GM12878 (cell line): ENCODE measurements at regions not wholly inside any gene's neighbourhood (a gene's known extent, or its start where the extent isn't known, plus 50 kb on each side); places are given as distances from the start of the nearest gene placed in this dataset.

Source experiments
- ATAC-seq: fragments of 200-7000 bp; cut with Tn5 transposase; 3 replicates; pipeline ENCODE4 v1.9.1; 2020; ENCODE audit warnings: mild to moderate bottlenecking, moderate library complexity
- BruUV-seq: library from RNA; stranded (reverse); fragments of 400-500 nt; replicated peaks from 2 replicates; lab custom pipeline; 2021; lab: Mats Ljungman, UMichigan
- CTCF ChIA-PET: fragments of 300-600 bp; sonication (Branson Sonifier 250); formaldehyde crosslinking; extraction: SDS; loops from one replicate; lab custom pipeline; 2021; ENCODE audit warnings: inconsistent platforms; lab: Yijun Ruan, JAX
- POLR2A ChIA-PET: fragments of 350-600 bp; formaldehyde crosslinking; extraction: SDS; loops from one replicate; lab custom pipeline; 2021; ENCODE audit warnings: inconsistent platforms; lab: Charles Lee
- RAD21 ChIA-PET: fragments of 300-600 bp; sonication (Branson Sonifier 250); formaldehyde crosslinking; loops from one replicate; lab custom pipeline; 2023; ENCODE audit warnings: antibody characterized with exemption; ENCODE audit not compliant: unreplicated experiment; lab: Charles Lee
- SMC1A ChIA-PET: fragments of 300-600 bp; sonication (Branson Sonifier 250); formaldehyde crosslinking; loops from one replicate; lab custom pipeline; 2023; ENCODE audit not compliant: unreplicated experiment, uncharacterized antibody; lab: Charles Lee
- DNase-seq: peaks from one replicate; pipeline ENCODE4 v3.0.0-alpha.2; 2011; ENCODE audit warnings: low read depth, low spot score
- FAIRE-seq: peaks from 3 replicates; lab custom pipeline; 2011; peaks lifted over from hg19 to GRCh38; lab: Jason Lieb, UNC
- H2AFZ ChIP-seq: 2 replicates; pipeline ENCODE4 v1.6.0; 2011; ENCODE audit warnings: low read depth, low read length, control low read depth; ENCODE audit not compliant: control insufficient read depth
- H3K27ac ChIP-seq: 2 replicates; pipeline ENCODE4 v1.5.1; 2011; ENCODE audit warnings: control low read depth; ENCODE audit not compliant: control insufficient read depth, insufficient read depth
- H3K27me3 ChIP-seq, 2 experiments: replicated peaks in 1 of 2; 2 replicates each; pipeline versions ENCODE4 v1.6.0 to v1.6.1; 2011; ENCODE audit warnings: low read length in 1 of 2; ENCODE audit not compliant: control insufficient read depth in 2 of 2, insufficient read depth in 2 of 2
- H3K36me3 ChIP-seq, 2 experiments: 2 replicates each; pipeline ENCODE4 v1.5.1; 2011; ENCODE audit warnings: low read length in 1 of 2; ENCODE audit not compliant: control insufficient read depth in 2 of 2, insufficient read depth in 2 of 2
- H3K4me1 ChIP-seq: 2 replicates; pipeline ENCODE4 v1.6.1; 2011; ENCODE audit warnings: mild to moderate bottlenecking, low read length, moderate library complexity, mixed read lengths; ENCODE audit not compliant: control insufficient read depth, insufficient read depth
- H3K4me2 ChIP-seq: 2 replicates; pipeline ENCODE4 v1.6.0; 2011; ENCODE audit warnings: control low read depth; ENCODE audit not compliant: control insufficient read depth, insufficient read depth
- H3K4me3 ChIP-seq: fragments of 200-600 bp; sonication (generic); 2 replicates; pipeline ENCODE4 v1.5.1; 2016
- H3K79me2 ChIP-seq: 2 replicates; pipeline ENCODE4 v1.6.0; 2011; ENCODE audit warnings: low read length; ENCODE audit not compliant: control insufficient read depth, insufficient read depth
- H3K9ac ChIP-seq: 2 replicates; pipeline ENCODE4 v1.8.0; 2011; ENCODE audit warnings: low read length, control low read depth, mixed read lengths; ENCODE audit not compliant: control insufficient read depth, insufficient read depth
- H3K9me3 ChIP-seq: replicated peaks from 3 replicates; pipeline ENCODE4 v1.5.1; 2011; ENCODE audit warnings: mild to moderate bottlenecking, low read length; ENCODE audit not compliant: control insufficient read depth, insufficient read depth
- H4K20me1 ChIP-seq: 2 replicates; pipeline ENCODE4 v1.6.0; 2011; ENCODE audit not compliant: control insufficient read depth, insufficient read depth
- EP300 ChIP-seq, 2 experiments: fragments of 150-350 bp in 1 of 2; IDR thresholded peaks; 2 replicates each; pipeline ENCODE4 v1.6.1; 2011 to 2012; ENCODE audit warnings: low read depth in 2 of 2, low read length in 2 of 2, borderline replicate concordance in 1 of 2, improper control_type of control experiment in 1 of 2, inconsistent platforms in 1 of 2; ENCODE audit not compliant: control insufficient read depth in 1 of 2
- ETV6 ChIP-seq, 2 experiments: fragments of 450-650 bp in 1 of 2; IDR thresholded peaks in 1 of 2; conservative IDR thresholded peaks in 1 of 2; 2 replicates each; pipeline ENCODE4 v1.6.1; 2014; ENCODE audit warnings: antibody characterized with exemption in 1 of 2, borderline replicate concordance in 1 of 2, low read depth in 1 of 2, mild to moderate bottlenecking in 1 of 2, moderate library complexity in 1 of 2
- GATAD2B ChIP-seq: fragments of 450-650 bp; conservative IDR thresholded peaks from 2 replicates; pipeline ENCODE4 v1.6.1; 2017; ENCODE audit warnings: low read depth, mild to moderate bottlenecking, moderate library complexity
- MTA3 ChIP-seq: IDR thresholded peaks from 2 replicates; pipeline ENCODE4 v1.6.1; 2012; ENCODE audit warnings: low read length, inconsistent platforms, borderline replicate concordance
- MYC ChIP-seq: IDR thresholded peaks from 2 replicates; pipeline ENCODE4 v1.6.1; 2011; ENCODE audit warnings: mild to moderate bottlenecking, low read length, moderate library complexity, inconsistent platforms; ENCODE audit not compliant: insufficient read depth, insufficient replicate concordance, insufficient read length, severe bottlenecking
- PAX5 ChIP-seq: IDR thresholded peaks from 2 replicates; pipeline ENCODE4 v1.6.1; 2011; ENCODE audit warnings: low read depth, low read length, borderline replicate concordance
- RAD51 ChIP-seq: fragments of 450-650 bp; IDR thresholded peaks from 2 replicates; pipeline ENCODE4 v1.6.1; 2016; ENCODE audit warnings: moderate library complexity, mild to moderate bottlenecking, inconsistent platforms
- RELA ChIP-seq: fragments of 450-650 bp; IDR thresholded peaks from 2 replicates; pipeline ENCODE4 v1.8.0; 2014; ENCODE audit warnings: borderline replicate concordance; ENCODE audit not compliant: partially characterized antibody
- RFX5 ChIP-seq: IDR thresholded peaks from 2 replicates; pipeline ENCODE4 v1.6.1; 2011; ENCODE audit warnings: low read depth, low read length, improper control_type of control experiment
- RUNX3 ChIP-seq: IDR thresholded peaks from 2 replicates; pipeline ENCODE4 v1.6.1; 2012; ENCODE audit warnings: low read length, inconsistent platforms
- SPI1 ChIP-seq: IDR thresholded peaks from 2 replicates; pipeline ENCODE4 v1.6.1; 2011; ENCODE audit warnings: low read depth, mild to moderate bottlenecking, low read length, moderate library complexity, borderline replicate concordance; ENCODE audit not compliant: insufficient read depth
- SREBF1 ChIP-seq: IDR thresholded peaks from 2 replicates; pipeline ENCODE4 v1.6.1; 2012; ENCODE audit warnings: mild to moderate bottlenecking, low read length
- SUZ12 ChIP-seq: fragments of 200-600 bp; sonication (generic); IDR thresholded peaks from one replicate; pipeline ENCODE4 v1.6.1; 2018; ENCODE audit warnings: antibody characterized with exemption, mild to moderate bottlenecking; ENCODE audit not compliant: unreplicated experiment
- ZNF274 ChIP-seq: IDR thresholded peaks from one replicate; pipeline ENCODE4 v1.8.0; 2011; ENCODE audit not compliant: insufficient read length, insufficient read depth
- WGBS: methylation state at CpG from one replicate; pipeline ENCODE4 v1.1.6; 2016; ENCODE audit warnings: low lambda C conversion rate; ENCODE audit not compliant: insufficient replicate concordance, insufficient coverage; ENCODE audit errors: missing lambda C conversion rate; 5-methylcytosine and 5-hydroxymethylcytosine counted together
- in situ Hi-C: fragments of 300-500 bp; cut with MboI; formaldehyde crosslinking; loops from 9 replicates; pipeline ENCODE4 v1.14.3; 2018; ENCODE audit warnings: mixed read lengths
- intact Hi-C: fragments of 100-400 bp; cut with micrococcal nuclease; formaldehyde crosslinking; loops from one replicate; pipeline ENCODE4 v1.14.2; 2022; ENCODE audit not compliant: unreplicated experiment
- TF ChIP-seq, protein P1 (sequence below): IDR thresholded peaks from 2 replicates; pipeline ENCODE4 v1.6.1; 2011; ENCODE audit warnings: low read depth, mild to moderate bottlenecking, low read length, moderate library complexity, borderline replicate concordance; ENCODE audit errors: extremely low read depth
- TF ChIP-seq, protein P2 (sequence below): fragments of 450-650 bp; IDR thresholded peaks from 2 replicates; pipeline ENCODE4 v1.6.1; 2017; ENCODE audit warnings: borderline replicate concordance

DNA sequence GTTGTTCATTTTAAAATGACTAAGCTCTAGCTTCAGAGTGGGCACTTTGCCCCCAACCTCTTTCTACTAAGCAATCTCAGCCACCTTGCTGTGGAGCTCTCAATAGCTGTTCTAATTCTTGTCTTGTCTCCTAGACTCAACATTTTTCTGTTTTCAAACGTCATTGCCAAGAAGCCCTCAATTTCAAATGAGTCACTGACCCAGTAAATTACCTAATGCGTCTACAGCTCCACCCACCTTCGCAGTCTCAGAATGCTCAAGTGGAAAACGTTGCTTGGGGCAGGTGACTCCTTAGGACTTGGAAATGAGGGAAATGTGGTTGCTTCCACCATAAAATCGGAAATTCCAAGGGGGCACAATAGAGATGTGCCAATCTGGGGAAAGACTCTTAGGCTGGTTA is 59.0 kb downstream of the ING2 start:
- intact Hi-C loops, result no loop called here
- ChIA-PET CTCF (interaction anchor here (0.6 kb wide), 1 partner anchor 8 kb away, joined by 3 read pairs; no protein-coding TSS in a partner anchor), SMC1A (interaction anchor here (0.7 kb wide), 1 partner anchor 71 kb away, joined by 3 read pairs; no protein-coding TSS in a partner anchor), RAD21 (no interaction called here), POLR2A (no interaction called here)
- Histone ChIP-seq H3K9ac (no peak overlapping the region), H3K27me3 (peaks cover 0 to 2% of the 10 kb centered on the region in 2 experiments; a peak in 2 of 4 replicates), H3K79me2 (no peaks in the 10 kb centered on the region), H3K4me2 (no peak overlapping the region), H3K9me3 (no peaks in the 10 kb centered on the region), H3K4me1 (no peaks in the 10 kb centered on the region), H3K27ac (no peak overlapping the region), H4K20me1 (no peaks in the 10 kb centered on the region), H2AFZ (no peak overlapping the region)
- no peak for ATAC-seq
- no TSS peak for BruUV-seq
- in situ Hi-C loops, result no loop called here
- TF ChIP-seq RAD51 (no peak), PAX5 (no peak), SPI1 (no peak), EP300 (IDR thresholded peaks at IDR 0.05; ENCODE audit: borderline replicate concordance in 1 of 2, control insufficient read depth in 1 of 2, low read depth in 2 of 2, low read length in 2 of 2) (no peak), ZNF274 (no peak), RELA (no peak), MYC (no peak), RFX5 (no peak), SUZ12 (no peak), SREBF1 (no peak), GATAD2B (no peak), ETV6 (conservative IDR thresholded peaks at IDR 0.05 in 1 of 2, IDR thresholded peaks at IDR 0.05 in 1 of 2; ENCODE audit: borderline replicate concordance in 1 of 2, low read depth in 1 of 2) (no peak), RUNX3 (no peak), MTA3 (no peak)
- TF ChIP-seq, protein P1, sequence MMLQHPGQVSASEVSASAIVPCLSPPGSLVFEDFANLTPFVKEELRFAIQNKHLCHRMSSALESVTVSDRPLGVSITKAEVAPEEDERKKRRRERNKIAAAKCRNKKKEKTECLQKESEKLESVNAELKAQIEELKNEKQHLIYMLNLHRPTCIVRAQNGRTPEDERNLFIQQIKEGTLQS, result no peak
- TF ChIP-seq, protein P2, sequence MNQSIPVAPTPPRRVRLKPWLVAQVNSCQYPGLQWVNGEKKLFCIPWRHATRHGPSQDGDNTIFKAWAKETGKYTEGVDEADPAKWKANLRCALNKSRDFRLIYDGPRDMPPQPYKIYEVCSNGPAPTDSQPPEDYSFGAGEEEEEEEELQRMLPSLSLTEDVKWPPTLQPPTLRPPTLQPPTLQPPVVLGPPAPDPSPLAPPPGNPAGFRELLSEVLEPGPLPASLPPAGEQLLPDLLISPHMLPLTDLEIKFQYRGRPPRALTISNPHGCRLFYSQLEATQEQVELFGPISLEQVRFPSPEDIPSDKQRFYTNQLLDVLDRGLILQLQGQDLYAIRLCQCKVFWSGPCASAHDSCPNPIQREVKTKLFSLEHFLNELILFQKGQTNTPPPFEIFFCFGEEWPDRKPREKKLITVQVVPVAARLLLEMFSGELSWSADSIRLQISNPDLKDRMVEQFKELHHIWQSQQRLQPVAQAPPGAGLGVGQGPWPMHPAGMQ, result no peak
- TF ChIP-seq, all 136 proteins: peak for 0
- Histone ChIP-seq H3K4me3 (no peak overlapping the region), H3K36me3 (no peaks in the 10 kb centered on the region)
- DNase-seq (no peak), FAIRE-seq (no peak)
- WGBS, result 29% methylated on average over 5 of the region's 5 CpGs
